OCI-LY1 (cell line): ENCODE measurements at regions not wholly inside any gene's neighbourhood (a gene's known extent, or its start where the extent isn't known, plus 50 kb on each side); places are given as distances from the start of the nearest gene placed in this dataset.

Source experiments
- H2AFZ ChIP-seq: fragments of 200-600 bp; sonication (generic), shearing (Covaris generic); 2 replicates; pipeline ENCODE4 v1.6.0; 2014; ENCODE audit warnings: antibody characterized with exemption, mild to moderate bottlenecking, low read length
- H3F3A ChIP-seq: fragments of 200-600 bp; sonication (generic), shearing (Covaris generic); 2 replicates; pipeline ENCODE4 v1.6.0; 2014; ENCODE audit warnings: mild to moderate bottlenecking, antibody characterized with exemption, low read length, moderate library complexity; ENCODE audit not compliant: insufficient read depth
- H3K27ac ChIP-seq: fragments of 200-600 bp; sonication (generic); 2 replicates; pipeline ENCODE4 v1.5.1; 2014; ENCODE audit warnings: low read length, mixed run types, mild to moderate bottlenecking, low read depth; ENCODE audit not compliant: poor library complexity, severe bottlenecking
- H3K27me3 ChIP-seq: fragments of 200-600 bp; sonication (generic); 2 replicates; pipeline ENCODE4 v1.6.0; 2014; ENCODE audit warnings: antibody characterized with exemption, mild to moderate bottlenecking, low read length, moderate library complexity; ENCODE audit not compliant: insufficient read depth
- H3K36me3 ChIP-seq: fragments of 200-600 bp; sonication (generic); 2 replicates; pipeline ENCODE4 v1.6.1; 2014; ENCODE audit warnings: mild to moderate bottlenecking, antibody characterized with exemption, low read length, moderate library complexity, mixed read lengths; ENCODE audit not compliant: insufficient read depth
- H3K4me1 ChIP-seq: fragments of 200-600 bp; sonication (generic); 2 replicates; pipeline ENCODE4 v1.5.1; 2014; ENCODE audit warnings: mild to moderate bottlenecking, low read length, moderate library complexity; ENCODE audit not compliant: insufficient read depth, severe bottlenecking
- H3K4me2 ChIP-seq: fragments of 200-600 bp; sonication (generic), shearing (Covaris generic); 2 replicates; pipeline ENCODE4 v1.6.1; 2014; ENCODE audit warnings: low read length
- H3K4me3 ChIP-seq: fragments of 200-600 bp; sonication (generic); 2 replicates; pipeline ENCODE4 v1.5.1; 2014; ENCODE audit warnings: low read length, low read depth, mild to moderate bottlenecking, mixed read lengths; ENCODE audit not compliant: poor library complexity, severe bottlenecking
- H3K79me2 ChIP-seq: fragments of 200-600 bp; shearing (Covaris generic); 2 replicates; pipeline ENCODE4 v1.6.1; 2016; ENCODE audit warnings: mixed run types, low read length, mixed read lengths; ENCODE audit not compliant: insufficient read depth
- H3K9ac ChIP-seq: fragments of 200-600 bp; sonication (generic), shearing (Covaris generic); 2 replicates; pipeline ENCODE4 v1.6.1; 2014; ENCODE audit warnings: mild to moderate bottlenecking, low read length, mixed read lengths
- H3K9me2 ChIP-seq: fragments of 200-600 bp; sonication (generic), shearing (Covaris generic); 2 replicates; pipeline ENCODE4 v1.6.1; 2014; ENCODE audit warnings: low read depth, mild to moderate bottlenecking, low read length, mixed read lengths
- H3K9me3 ChIP-seq: fragments of 200-600 bp; shearing (Covaris generic); 2 replicates; pipeline ENCODE4 v1.6.1; 2014; ENCODE audit warnings: low read length, mixed read lengths
- H4K20me1 ChIP-seq: fragments of 200-600 bp; sonication (generic), shearing (Covaris generic); 2 replicates; pipeline ENCODE4 v1.6.0; 2016; ENCODE audit warnings: mild to moderate bottlenecking, low read length; ENCODE audit not compliant: insufficient read depth
- CTCF ChIP-seq: fragments of 200-600 bp; sonication (generic), shearing (Covaris generic); IDR thresholded peaks from 2 replicates; pipeline ENCODE4 v1.5.1; 2017; ENCODE audit warnings: mild to moderate bottlenecking, antibody characterized with exemption, low read length, moderate library complexity, mixed read lengths
- EZH2 ChIP-seq: fragments of 200-600 bp; sonication (generic), shearing (Covaris generic); IDR thresholded peaks from 2 replicates; pipeline ENCODE4 v1.8.0; 2017; ENCODE audit warnings: borderline replicate concordance, mixed run types, mild to moderate bottlenecking, antibody characterized with exemption, low read length, moderate library complexity, mixed read lengths

- no peak for TF ChIP-seq CTCF
- no peak for TF ChIP-seq EZH2
- Histone ChIP-seq H3K9me3 (no peaks in the 10 kb centered on the region), H3K9me2 (no peaks in the 10 kb centered on the region), H3K4me2 (no peak overlapping the region), H3K36me3 (no peaks in the 10 kb centered on the region), H3K27me3 (no peaks in the 10 kb centered on the region), H3K4me3 (no peak overlapping the region), H3K4me1 (no peaks in the 10 kb centered on the region), H3F3A (no peaks in the 10 kb centered on the region), H3K27ac (no peak overlapping the region), H4K20me1 (no peaks in the 10 kb centered on the region), H3K9ac (no peak overlapping the region), H2AFZ (no peak overlapping the region), H3K79me2 (no peaks in the 10 kb centered on the region)
Measured at GRCh38 chr2:53610260-53610659, 157.3 kb upstream of the CHAC2 start.

- Histone ChIP-seq H3F3A (no peaks in the 10 kb centered on the region), H3K27me3 (no peaks in the 10 kb centered on the region)
- TF ChIP-seq EZH2 (no peak), CTCF (no peak)
Measured at GRCh38 chr2:53609551-53609950, 158.1 kb upstream of the CHAC2 start.

GRCh38 chr2:53608293-53608692, 159.3 kb upstream of the CHAC2 start:
- no peak overlapping the region for H3K4me2 ChIP-seq
- H3K4me3 ChIP-seq: no peak overlapping the region
- no peak overlapping the region for H2AFZ ChIP-seq
- no peaks in the 10 kb centered on the region for H3F3A ChIP-seq
- no peaks in the 10 kb centered on the region for H3K9me3 ChIP-seq
- no peak overlapping the region for H3K9ac ChIP-seq
- H3K27me3 ChIP-seq: no peaks in the 10 kb centered on the region
- no peaks in the 10 kb centered on the region for H3K4me1 ChIP-seq
- TF ChIP-seq CTCF: no peak
- TF ChIP-seq EZH2: no peak
- H3K9me2 ChIP-seq: no peaks in the 10 kb centered on the region
- H4K20me1 ChIP-seq: no peaks in the 10 kb centered on the region
- H3K79me2 ChIP-seq: no peaks in the 10 kb centered on the region
- no peaks in the 10 kb centered on the region for H3K36me3 ChIP-seq
- H3K27ac ChIP-seq: no peak overlapping the region

More at GRCh38 chr2:53609551-53609950, 158.1 kb upstream of the CHAC2 start:
- H3K9me3 ChIP-seq: no peaks in the 10 kb centered on the region
- H3K27ac ChIP-seq: no peak overlapping the region
- H2AFZ ChIP-seq: no peak overlapping the region
- no peaks in the 10 kb centered on the region for H3K4me1 ChIP-seq
- H3K79me2 ChIP-seq: no peaks in the 10 kb centered on the region
- no peak overlapping the region for H3K4me2 ChIP-seq
- H4K20me1 ChIP-seq: no peaks in the 10 kb centered on the region
- H3K9ac ChIP-seq: no peak overlapping the region
- no peaks in the 10 kb centered on the region for H3K9me2 ChIP-seq
- H3K4me3 ChIP-seq: no peak overlapping the region
- H3K36me3 ChIP-seq: no peaks in the 10 kb centered on the region
